GM18951 (cell line): ENCODE measurements at regions not wholly inside any gene's neighbourhood (a gene's known extent, or its start where the extent isn't known, plus 50 kb on each side); places are given as distances from the start of the nearest gene placed in this dataset.

ENCODE experiments used
- POLR2A ChIP-seq: IDR thresholded peaks from 4 replicates; pipeline ENCODE4 v1.6.1; 2011; ENCODE audit warnings: mild to moderate bottlenecking; ENCODE audit not compliant: insufficient read length, insufficient read depth; ENCODE audit errors: extremely low read depth
- in situ Hi-C: fragments of 300-500 bp; cut with MboI; formaldehyde crosslinking; loops from one replicate; pipeline ENCODE4 v1.12.0; 2022; ENCODE audit warnings: low sequenced_read_pairs, mixed read lengths, inconsistent platforms; ENCODE audit not compliant: unreplicated experiment

- in situ Hi-C loops = no loop called here
- TF ChIP-seq POLR2A = no peak
Observed at GRCh38 chr11:81915045-81915444, 818.6 kb downstream of the FAM181B start.

GRCh38 chr11:81913793-81914192, 819.9 kb downstream of the FAM181B start:
- TF ChIP-seq POLR2A = no peak

GRCh38 chr11:81907996-81908395, 825.7 kb downstream of the FAM181B start:
- TF ChIP-seq POLR2A = no peak
- in situ Hi-C loops = no loop called here

More at GRCh38 chr11:81913793-81914192, 819.9 kb downstream of the FAM181B start:
- in situ Hi-C loops = no loop called here

GRCh38 chr11:81899156-81899555, 834.5 kb downstream of the FAM181B start:
- TF ChIP-seq POLR2A = no peak
- in situ Hi-C loops = no loop called here

- no peak for TF ChIP-seq POLR2A
- in situ Hi-C loops = no loop called here
Observed at GRCh38 chr11:81897639-81898038, 836.0 kb downstream of the FAM181B start.

- in situ Hi-C loops = no loop called here
- TF ChIP-seq POLR2A = no peak
Observed at GRCh38 chr11:81895258-81895657, 838.4 kb downstream of the FAM181B start.

GRCh38 chr11:81892770-81893635, 840.7 kb downstream of the FAM181B start:
- TF ChIP-seq POLR2A = no peak
- in situ Hi-C loops = no loop called here

- TF ChIP-seq POLR2A = no peak
- in situ Hi-C loops = no loop called here
Observed at GRCh38 chr11:81888391-81888790, 845.3 kb downstream of the FAM181B start.

GRCh38 chr11:81887671-81888070, 846.0 kb downstream of the FAM181B start:
- no peak for TF ChIP-seq POLR2A
- in situ Hi-C loops = no loop called here

- in situ Hi-C loops = no loop called here
- no peak for TF ChIP-seq POLR2A
Observed at GRCh38 chr11:81886406-81887075, 847.1 kb downstream of the FAM181B start.

GRCh38 chr11:81874635-81875034, 859.0 kb downstream of the FAM181B start:
- no peak for TF ChIP-seq POLR2A
- in situ Hi-C loops = no loop called here

- in situ Hi-C loops = no loop called here
- no peak for TF ChIP-seq POLR2A
Observed at GRCh38 chr11:81870815-81871214, 862.8 kb downstream of the FAM181B start.

GRCh38 chr11:81870066-81870412, 863.6 kb downstream of the FAM181B start:
- TF ChIP-seq POLR2A = no peak
- in situ Hi-C loops = no loop called here

GRCh38 chr11:81869351-81870065, 864.2 kb downstream of the FAM181B start:
- no peak for TF ChIP-seq POLR2A
- in situ Hi-C loops = no loop called here

- in situ Hi-C loops = no loop called here
Observed at GRCh38 chr11:81866896-81867295, 866.8 kb downstream of the FAM181B start.

More at GRCh38 chr11:81866896-81867295, 866.8 kb downstream of the FAM181B start:
- TF ChIP-seq POLR2A = no peak
